ENCODE measurements at regions not wholly inside any gene's neighbourhood (a gene's known extent, or its start where the extent isn't known, plus 50 kb on each side); places are given as distances from the start of the nearest gene placed in this dataset.

- TF ChIP-seq CTCF (IDR thresholded peaks at IDR 0.05): no peak
- no peak for TF ChIP-seq POLR2A (IDR thresholded peaks at IDR 0.05)
- no peak for TF ChIP-seq POLR2AphosphoS5 (IDR thresholded peaks at IDR 0.05)
- TF ChIP-seq EP300 (IDR thresholded peaks at IDR 0.05): no peak
- 63% methylated on average over 1 of the region's 1 CpG for WGBS
- H3K27me3 ChIP-seq: no peaks in the 10 kb centered on the region
- H3K9me3 ChIP-seq: no peaks in the 10 kb centered on the region
- no peak for DNase-seq (ENCODE audit: low spot score in 2 of 2)
- no peaks in the 10 kb centered on the region for H3K4me1 ChIP-seq
- no peak overlapping the region for H3K27ac ChIP-seq
- H3K4me3 ChIP-seq: no peak overlapping the region
- no peaks in the 10 kb centered on the region for H3K36me3 ChIP-seq
Observed at GRCh38 chr1:199396456-199396855, 631.1 kb upstream of the NR5A2 start.

DNA sequence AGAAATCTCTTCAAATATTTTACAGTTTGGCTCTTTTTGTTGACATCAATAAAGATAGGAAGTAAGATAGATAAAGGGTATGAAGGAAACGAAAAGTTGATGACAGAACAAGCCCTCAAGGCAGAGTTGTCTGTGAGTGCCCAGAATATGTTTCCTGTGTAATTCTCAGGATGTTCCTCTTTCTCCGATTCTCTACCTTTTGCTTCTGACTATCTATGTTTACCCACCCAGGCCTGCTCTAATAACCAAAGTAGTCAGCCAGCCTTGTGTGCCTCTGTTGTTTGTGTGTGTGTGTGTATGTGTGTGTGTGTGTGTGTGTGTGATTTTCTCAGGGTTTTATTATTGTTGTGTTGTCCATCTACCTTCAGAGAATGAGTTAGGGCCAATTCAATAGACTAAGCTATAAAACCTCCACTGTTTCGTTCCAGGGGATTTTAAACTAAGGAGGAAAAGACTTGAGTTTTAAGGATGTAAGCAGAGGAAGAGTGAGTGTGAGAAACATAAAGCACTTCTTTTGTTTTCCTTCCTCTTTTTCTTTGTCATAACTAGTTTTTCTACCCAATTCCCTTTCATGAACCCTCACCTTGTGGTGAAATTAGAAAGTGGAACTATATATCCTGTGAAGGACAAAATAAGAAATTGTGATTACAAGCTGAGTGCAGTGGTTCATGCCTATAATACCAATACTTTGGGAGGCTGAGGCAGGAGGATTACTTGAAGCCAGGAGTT, 627.4 kb upstream of the NR5A2 start:
- no peaks in the 10 kb centered on the region for H3K9me3 ChIP-seq
- H3K36me3 ChIP-seq: no peaks in the 10 kb centered on the region
- TF ChIP-seq POLR2A (IDR thresholded peaks at IDR 0.05) (no peak), CTCF (IDR thresholded peaks at IDR 0.05) (no peak), POLR2AphosphoS5 (IDR thresholded peaks at IDR 0.05) (no peak), EP300 (IDR thresholded peaks at IDR 0.05) (no peak)
- DNase-seq (ENCODE audit: low spot score in 2 of 2): no peak
- H3K4me1 ChIP-seq: no peaks in the 10 kb centered on the region
- H3K4me3 ChIP-seq: no peak overlapping the region
- WGBS: 46% methylated on average over 3 of the region's 3 CpGs
- H3K27ac ChIP-seq: no peak overlapping the region
- no peaks in the 10 kb centered on the region for H3K27me3 ChIP-seq

DNA sequence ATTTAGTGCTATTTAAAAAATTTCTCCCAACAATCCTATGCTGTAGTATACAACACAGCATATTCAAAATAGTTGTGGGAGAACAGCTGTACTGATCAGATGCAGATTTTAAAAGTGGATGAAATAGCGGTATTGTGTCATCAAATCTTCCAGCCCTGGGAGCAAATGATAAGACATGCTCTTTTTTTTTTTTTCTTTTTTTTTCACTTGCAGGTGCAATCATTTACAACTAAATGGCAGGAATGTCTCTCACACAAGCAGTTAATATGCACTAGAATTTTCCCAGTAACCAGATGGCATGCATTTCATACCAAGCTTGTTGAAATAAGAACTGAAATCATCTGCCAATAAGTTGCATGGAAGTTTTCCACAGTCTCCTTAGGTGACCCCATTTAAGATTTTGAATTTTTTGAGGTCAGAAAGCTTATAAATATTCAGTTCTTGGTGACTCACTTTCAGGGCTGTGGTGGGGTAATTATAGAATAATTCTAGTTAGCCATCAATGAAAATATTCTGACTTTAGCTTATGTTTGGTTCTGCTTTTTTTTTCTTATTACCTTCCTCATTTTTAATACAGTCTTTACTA, 623.9 kb upstream of the NR5A2 start:
- WGBS: 38% methylated on average over 1 of the region's 1 CpG
- Histone ChIP-seq H3K9me3 (no peaks in the 10 kb centered on the region), H3K4me3 (no peak overlapping the region), H3K27ac (no peak overlapping the region), H3K4me1 (no peaks in the 10 kb centered on the region), H3K27me3 (no peaks in the 10 kb centered on the region), H3K36me3 (no peaks in the 10 kb centered on the region)
- no peak for TF ChIP-seq POLR2A (IDR thresholded peaks at IDR 0.05)
- TF ChIP-seq CTCF (IDR thresholded peaks at IDR 0.05): no peak
- no peak for TF ChIP-seq POLR2AphosphoS5 (IDR thresholded peaks at IDR 0.05)
- TF ChIP-seq EP300 (IDR thresholded peaks at IDR 0.05): no peak
- no peak for DNase-seq (ENCODE audit: low spot score in 2 of 2)

GRCh38 chr1:199404191-199404590, 623.3 kb upstream of the NR5A2 start:
- Histone ChIP-seq H3K27ac (no peak overlapping the region), H3K4me1 (no peaks in the 10 kb centered on the region), H3K9me3 (no peaks in the 10 kb centered on the region), H3K36me3 (no peaks in the 10 kb centered on the region), H3K4me3 (no peak overlapping the region), H3K27me3 (no peaks in the 10 kb centered on the region)
- no peak for TF ChIP-seq POLR2AphosphoS5 (IDR thresholded peaks at IDR 0.05)
- TF ChIP-seq CTCF (IDR thresholded peaks at IDR 0.05): no peak
- TF ChIP-seq EP300 (IDR thresholded peaks at IDR 0.05): no peak
- no peak for TF ChIP-seq POLR2A (IDR thresholded peaks at IDR 0.05)
- DNase-seq (ENCODE audit: low spot score in 2 of 2): no peak

- H3K27ac ChIP-seq: no peak overlapping the region
- H3K4me1 ChIP-seq: no peaks in the 10 kb centered on the region
- no peak overlapping the region for H3K4me3 ChIP-seq
- no peaks in the 10 kb centered on the region for H3K9me3 ChIP-seq
- TF ChIP-seq POLR2AphosphoS5 (IDR thresholded peaks at IDR 0.05) (no peak), CTCF (IDR thresholded peaks at IDR 0.05) (no peak), EP300 (IDR thresholded peaks at IDR 0.05) (no peak), POLR2A (IDR thresholded peaks at IDR 0.05) (no peak)
- no peak for DNase-seq (ENCODE audit: low spot score in 2 of 2)
- H3K27me3 ChIP-seq: no peaks in the 10 kb centered on the region
- H3K36me3 ChIP-seq: no peaks in the 10 kb centered on the region
Observed at GRCh38 chr1:199404976-199405375, 622.5 kb upstream of the NR5A2 start.

All from suprapubic skin (tissue), 4 donors.